Gastrocnemius medialis (tissue), 4 donors: ENCODE measurements at regions not wholly inside any gene's neighbourhood (a gene's known extent, or its start where the extent isn't known, plus 50 kb on each side); places are given as distances from the start of the nearest gene placed in this dataset.
"Not testable (repeated sequence)": the region's sequence is repeated elsewhere in the genome, so short reads cannot be mapped to it uniquely, and the experiment has no call there.

Experiments used
- POLR2A ChIP-seq, 2 donors: fragments of 450-650 bp; IDR thresholded peaks; one replicate each; pipeline ENCODE4 v1.6.1; 2017; ENCODE audit warnings: antibody characterized with exemption in 2 of 2, mild to moderate bottlenecking in 2 of 2, moderate library complexity in 2 of 2
- TF ChIP-seq, protein P1 (sequence below), 5 experiments: fragments of 450-650 bp in 3 of 5; fragments of 200-600 bp in 2 of 5; sonication (generic) in 2 of 5; IDR thresholded peaks in 4 of 5; conservative IDR thresholded peaks in 1 of 5; 1 replicate in 4 of 5; 2 replicates in 1 of 5; pipeline ENCODE4 v1.5.1; 2016 to 2019; ENCODE audit warnings: antibody characterized with exemption in 5 of 5, mild to moderate bottlenecking in 3 of 5, moderate library complexity in 3 of 5

DNA sequence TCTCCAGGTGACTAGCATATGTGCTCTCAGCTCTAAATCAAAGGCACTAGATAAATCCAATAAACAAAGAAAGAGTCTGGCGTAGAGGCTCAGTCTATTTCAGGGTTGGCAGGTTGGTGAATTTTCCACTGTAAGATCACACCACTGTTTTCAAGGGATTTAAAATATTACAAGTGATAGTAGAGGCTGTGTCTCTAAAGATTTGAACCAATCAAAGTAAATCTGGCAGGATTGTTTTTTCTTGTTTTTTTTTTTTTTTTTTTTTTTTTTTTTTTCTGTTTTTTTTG, 67.4 kb downstream of the MRPL57 start:
- TF ChIP-seq, protein P1, sequence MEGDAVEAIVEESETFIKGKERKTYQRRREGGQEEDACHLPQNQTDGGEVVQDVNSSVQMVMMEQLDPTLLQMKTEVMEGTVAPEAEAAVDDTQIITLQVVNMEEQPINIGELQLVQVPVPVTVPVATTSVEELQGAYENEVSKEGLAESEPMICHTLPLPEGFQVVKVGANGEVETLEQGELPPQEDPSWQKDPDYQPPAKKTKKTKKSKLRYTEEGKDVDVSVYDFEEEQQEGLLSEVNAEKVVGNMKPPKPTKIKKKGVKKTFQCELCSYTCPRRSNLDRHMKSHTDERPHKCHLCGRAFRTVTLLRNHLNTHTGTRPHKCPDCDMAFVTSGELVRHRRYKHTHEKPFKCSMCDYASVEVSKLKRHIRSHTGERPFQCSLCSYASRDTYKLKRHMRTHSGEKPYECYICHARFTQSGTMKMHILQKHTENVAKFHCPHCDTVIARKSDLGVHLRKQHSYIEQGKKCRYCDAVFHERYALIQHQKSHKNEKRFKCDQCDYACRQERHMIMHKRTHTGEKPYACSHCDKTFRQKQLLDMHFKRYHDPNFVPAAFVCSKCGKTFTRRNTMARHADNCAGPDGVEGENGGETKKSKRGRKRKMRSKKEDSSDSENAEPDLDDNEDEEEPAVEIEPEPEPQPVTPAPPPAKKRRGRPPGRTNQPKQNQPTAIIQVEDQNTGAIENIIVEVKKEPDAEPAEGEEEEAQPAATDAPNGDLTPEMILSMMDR (IDR thresholded peaks at IDR 0.05 in 4 of 5, conservative IDR thresholded peaks at IDR 0.05 in 1 of 5) = not testable (repeated sequence)
- TF ChIP-seq POLR2A (IDR thresholded peaks at IDR 0.05) = not testable (repeated sequence)
